HG02759 (cell line): ENCODE measurements at regions not wholly inside any gene's neighbourhood (a gene's known extent, or its start where the extent isn't known, plus 50 kb on each side); places are given as distances from the start of the nearest gene placed in this dataset.

Source experiments
- ATAC-seq: cut with Tn5 transposase; IDR thresholded peaks from one replicate; pipeline ENCODE4 v1.9.1; 2021; ENCODE audit warnings: mild to moderate bottlenecking, moderate library complexity; ENCODE audit not compliant: unreplicated experiment

- ATAC-seq = no peak
Measured at GRCh38 chr5:124692950-124693349, 53.5 kb downstream of the ZNF608 start.

GRCh38 chr5:124692324-124692723 lies 54.1 kb downstream of the ZNF608 start:
- ATAC-seq = no peak

- ATAC-seq = no peak
Measured at GRCh38 chr5:124689653-124690052, 56.8 kb downstream of the ZNF608 start.

GRCh38 chr5:124686239-124687004 lies 60.0 kb downstream of the ZNF608 start:
- no peak for ATAC-seq

GRCh38 chr5:124685404-124685930 lies 61.0 kb downstream of the ZNF608 start:
- no peak for ATAC-seq

GRCh38 chr5:124683917-124684555 lies 62.4 kb downstream of the ZNF608 start:
- no peak for ATAC-seq

GRCh38 chr5:124679578-124680199 lies 66.8 kb downstream of the ZNF608 start:
- no peak for ATAC-seq

- no peak for ATAC-seq
Measured at GRCh38 chr5:124678922-124679519, 67.4 kb downstream of the ZNF608 start.

- no peak for ATAC-seq
Measured at GRCh38 chr5:124678468-124678867, 68.0 kb downstream of the ZNF608 start.

- ATAC-seq = no peak
Measured at GRCh38 chr5:124677374-124678351, 68.8 kb downstream of the ZNF608 start.

- ATAC-seq = no peak
Measured at GRCh38 chr5:124675931-124676846, 70.2 kb downstream of the ZNF608 start.

GRCh38 chr5:124671193-124671592 lies 75.2 kb downstream of the ZNF608 start:
- ATAC-seq = no peak

- ATAC-seq = no peak
Measured at GRCh38 chr5:124670722-124671184, 75.7 kb downstream of the ZNF608 start.

GRCh38 chr5:124669956-124670721 lies 76.3 kb downstream of the ZNF608 start:
- ATAC-seq = no peak

GRCh38 chr5:124669300-124669648 lies 77.2 kb downstream of the ZNF608 start:
- no peak for ATAC-seq

GRCh38 chr5:124668353-124669299 lies 77.8 kb downstream of the ZNF608 start:
- ATAC-seq = no peak

- no peak for ATAC-seq
Measured at GRCh38 chr5:124665625-124666024, 80.8 kb downstream of the ZNF608 start.
